Activated gamma-delta T cell treated with Interleukin-2 at 50 U/mL for 16 hours (primary cell): ENCODE measurements at regions not wholly inside any gene's neighbourhood (a gene's known extent, or its start where the extent isn't known, plus 50 kb on each side); places are given as distances from the start of the nearest gene placed in this dataset.
"Not testable (repeated sequence)": the region's sequence is repeated elsewhere in the genome, so short reads cannot be mapped to it uniquely, and the experiment has no call there.

ENCODE experiments used
- DNase-seq: peaks from one replicate; pipeline ENCODE4 v3.0.0-alpha.2; 2020

GRCh38 chr13:44848920-44849676 is 140.2 kb downstream of the NUFIP1 start:
- no peak for DNase-seq

- DNase-seq = not testable (repeated sequence)
These were observed 143.8 kb downstream of the NUFIP1 start for GRCh38 chr13:44845281-44846058.

GRCh38 chr13:44844786-44845185 is 144.5 kb downstream of the NUFIP1 start:
- DNase-seq = no peak

- no peak for DNase-seq
These were observed 145.9 kb downstream of the NUFIP1 start for GRCh38 chr13:44843403-44843802.

DNA sequence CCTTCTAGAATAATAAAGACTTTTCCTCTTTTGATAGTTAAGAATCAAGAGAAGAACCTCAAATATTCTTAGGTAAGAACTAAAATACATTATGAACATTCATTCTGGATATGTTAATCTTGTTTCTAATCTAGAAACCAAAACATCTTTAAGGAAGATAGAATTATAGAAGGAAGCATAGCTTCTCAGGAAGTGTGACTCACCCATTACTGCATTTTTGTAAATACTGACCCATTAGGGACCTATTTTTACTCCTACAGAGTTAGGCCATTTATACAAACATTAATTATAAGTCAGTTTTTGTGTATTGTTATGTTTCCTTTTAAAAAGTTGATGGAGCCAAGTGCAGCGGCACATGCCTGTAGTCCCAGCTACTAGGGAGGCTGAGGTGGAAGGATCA is 147.1 kb downstream of the NUFIP1 start:
- DNase-seq = no peak

DNA sequence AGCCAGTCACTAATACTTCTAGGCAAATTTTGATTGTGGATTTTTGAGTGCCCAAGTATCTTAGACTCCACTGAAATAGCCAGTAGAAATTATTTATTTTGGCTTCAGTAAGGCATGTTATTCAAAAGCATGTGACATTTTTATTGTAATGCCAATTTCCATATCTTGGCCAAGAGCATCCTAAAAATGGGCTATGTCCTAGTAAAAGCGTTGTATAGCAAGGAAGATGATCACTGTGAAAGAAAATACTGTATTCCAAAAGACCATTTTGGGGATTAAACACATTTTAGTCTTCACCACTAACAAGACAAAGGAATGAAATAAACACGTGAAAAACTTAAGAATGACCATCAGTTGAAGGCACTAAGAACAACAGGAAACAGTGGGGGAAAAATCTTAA is 149.1 kb downstream of the NUFIP1 start:
- no peak for DNase-seq

GRCh38 chr13:44837250-44837649 is 152.0 kb downstream of the NUFIP1 start:
- DNase-seq = no peak

DNA sequence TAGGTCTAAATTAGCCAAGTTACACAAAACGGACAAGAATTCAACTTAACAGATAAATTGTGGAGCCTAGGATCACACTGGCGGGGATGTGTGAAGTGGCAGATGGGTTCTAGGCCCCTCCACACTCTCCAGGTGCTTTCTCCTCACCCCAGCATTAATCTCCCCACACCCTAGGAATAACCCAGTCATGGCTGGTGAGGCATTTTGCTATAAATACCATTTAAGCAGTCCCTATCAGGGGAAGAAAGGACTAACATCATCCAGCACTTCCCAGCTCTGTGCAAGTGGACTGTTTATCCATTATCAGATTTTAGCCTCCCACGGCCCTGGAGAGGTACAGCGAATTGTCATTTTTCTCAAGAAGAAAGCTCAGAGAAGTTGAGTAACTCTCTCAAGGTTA is 154.9 kb downstream of the NUFIP1 start:
- no peak for DNase-seq

DNA sequence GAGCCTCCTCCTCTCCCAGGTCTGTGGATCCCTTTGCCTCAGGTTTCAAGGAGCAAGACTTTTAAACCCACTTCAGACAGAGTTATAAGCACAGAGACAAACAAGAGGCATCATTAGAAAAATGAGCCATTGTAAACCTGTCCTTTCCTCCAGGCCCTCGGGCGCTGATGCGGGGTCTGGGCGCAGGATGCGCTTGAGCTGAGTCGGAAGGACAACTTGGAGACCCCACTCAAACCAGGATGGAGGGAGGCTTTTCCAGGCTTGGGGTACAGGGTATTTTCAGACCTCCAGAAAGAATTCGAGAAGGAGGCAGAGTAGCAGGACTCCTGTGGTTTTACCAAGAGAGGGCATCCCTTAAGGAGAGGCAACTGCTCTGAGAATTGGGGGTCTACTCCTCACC is 155.6 kb downstream of the NUFIP1 start:
- no peak for DNase-seq

DNA sequence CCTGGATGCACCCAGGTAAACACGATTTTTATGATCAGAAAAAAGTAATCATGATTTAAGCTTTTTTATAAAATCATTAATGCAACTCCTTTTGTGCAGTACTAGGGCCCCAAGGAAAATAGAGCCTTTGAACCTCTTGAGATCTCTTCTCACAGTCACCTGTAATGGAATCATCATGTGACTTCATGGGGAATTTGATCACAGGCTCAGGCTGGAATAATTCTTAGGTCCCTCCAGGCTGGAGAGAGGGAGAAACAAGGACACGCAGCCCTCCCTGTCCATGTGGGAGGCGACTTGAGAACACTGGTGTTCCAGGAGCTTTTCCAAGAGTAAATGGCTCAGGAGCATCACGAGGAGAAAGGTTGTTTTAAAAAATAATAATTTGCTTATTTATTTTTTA is 156.1 kb downstream of the NUFIP1 start:
- no peak for DNase-seq

DNA sequence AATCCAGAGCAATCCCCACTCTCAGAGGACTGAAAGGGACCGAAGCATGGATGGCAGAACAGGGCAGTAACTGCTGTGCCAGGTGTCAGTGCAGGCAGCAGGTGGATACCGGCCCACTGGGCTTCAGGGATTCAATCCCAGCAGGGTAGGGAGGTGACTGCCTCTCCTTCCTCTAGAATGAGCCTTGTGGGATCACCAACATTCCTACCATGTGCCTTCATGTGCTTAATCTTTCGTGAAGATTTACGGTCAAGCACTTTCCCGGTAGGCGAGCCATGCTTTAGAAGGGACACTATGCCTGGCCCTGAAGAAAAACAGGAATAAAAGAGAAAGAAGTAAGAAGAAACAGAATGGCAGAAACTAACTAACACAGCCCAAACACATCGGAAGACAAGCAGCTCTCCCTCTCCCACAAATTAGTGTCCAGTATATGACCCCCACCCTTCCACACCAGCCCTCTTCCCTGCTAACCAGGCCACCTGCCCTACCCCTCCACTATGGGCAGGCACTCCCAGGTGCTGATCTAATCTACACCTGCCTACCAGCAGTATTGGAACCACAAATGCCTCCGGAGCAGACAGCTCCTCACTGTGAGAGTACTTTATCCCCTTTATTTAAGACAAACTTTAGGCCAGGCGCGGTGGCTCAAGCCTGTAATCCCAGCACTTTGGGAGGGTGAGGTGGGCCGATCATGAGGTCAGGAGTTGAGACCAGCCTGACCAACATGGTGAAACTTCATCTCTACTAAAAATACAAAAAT is 162.5 kb downstream of the NUFIP1 start:
- no peak for DNase-seq

DNA sequence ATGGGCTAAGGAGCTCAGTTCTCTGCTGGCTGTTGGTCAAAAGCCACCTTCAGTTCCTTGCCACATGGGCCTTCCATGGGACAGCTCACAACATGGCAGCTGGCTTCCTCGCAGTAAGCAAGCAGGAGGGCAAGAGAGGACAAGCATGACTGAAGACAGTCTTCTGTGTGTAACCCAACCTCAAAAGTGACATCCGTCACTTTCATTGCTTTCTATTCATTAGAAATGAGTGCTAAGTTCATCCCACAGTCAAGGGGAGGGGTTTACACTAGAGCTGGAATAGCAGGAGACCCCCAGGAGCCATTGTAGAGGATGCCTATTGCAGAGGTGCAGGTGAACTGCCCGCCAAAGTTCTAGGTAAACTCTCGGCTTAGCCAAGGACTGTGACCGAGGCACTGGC is 163.3 kb downstream of the NUFIP1 start:
- DNase-seq = no peak

DNA sequence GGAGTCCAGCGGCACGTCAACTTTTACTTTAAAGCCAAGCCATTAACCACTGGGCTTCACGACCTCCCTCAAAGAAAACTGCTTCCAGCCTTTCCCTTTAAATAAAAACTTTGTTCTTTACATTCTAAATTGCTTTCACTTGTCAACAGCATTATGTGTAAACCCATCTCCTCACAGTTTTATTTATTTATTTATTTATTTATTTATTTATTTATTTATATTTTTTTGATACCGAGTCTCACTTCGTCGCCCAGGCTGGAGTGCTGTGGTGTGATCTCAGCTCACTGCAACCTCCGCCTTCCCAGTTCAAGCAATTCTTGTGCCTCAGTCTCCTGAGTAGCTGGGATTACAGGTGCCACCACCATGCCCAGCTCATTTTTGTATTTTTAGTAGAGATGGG is 165.7 kb downstream of the NUFIP1 start:
- not testable (repeated sequence) for DNase-seq

DNA sequence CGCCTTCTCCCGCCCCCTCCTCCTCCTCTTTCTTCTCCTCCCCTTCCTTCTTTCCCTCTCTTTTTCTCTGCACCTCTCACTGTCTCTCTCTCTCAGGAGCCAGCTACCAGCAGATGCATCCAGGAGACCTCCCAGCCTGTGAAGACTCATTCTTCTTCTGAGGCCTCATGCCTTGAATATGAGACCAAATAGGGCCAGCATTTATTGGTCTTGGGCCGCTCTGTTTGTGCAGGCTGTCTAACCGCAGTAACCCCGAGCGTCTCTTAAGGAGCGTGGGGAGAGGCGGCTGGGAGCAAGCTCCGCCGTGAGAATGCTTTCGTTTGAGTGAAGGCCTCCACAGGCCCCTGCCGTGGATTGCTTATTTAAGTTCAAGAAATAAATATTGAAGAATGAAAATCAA is 167.0 kb downstream of the NUFIP1 start:
- no peak for DNase-seq

GRCh38 chr13:44819772-44820171 is 169.5 kb downstream of the NUFIP1 start:
- DNase-seq = no peak

GRCh38 chr13:44819245-44819644 is 170.0 kb downstream of the NUFIP1 start:
- DNase-seq = no peak

GRCh38 chr13:44818428-44818827 is 170.8 kb downstream of the NUFIP1 start:
- no peak for DNase-seq

GRCh38 chr13:44818016-44818415 is 171.3 kb downstream of the NUFIP1 start:
- no peak for DNase-seq

GRCh38 chr13:44817131-44817671 is 172.1 kb downstream of the NUFIP1 start:
- DNase-seq = no peak

DNA sequence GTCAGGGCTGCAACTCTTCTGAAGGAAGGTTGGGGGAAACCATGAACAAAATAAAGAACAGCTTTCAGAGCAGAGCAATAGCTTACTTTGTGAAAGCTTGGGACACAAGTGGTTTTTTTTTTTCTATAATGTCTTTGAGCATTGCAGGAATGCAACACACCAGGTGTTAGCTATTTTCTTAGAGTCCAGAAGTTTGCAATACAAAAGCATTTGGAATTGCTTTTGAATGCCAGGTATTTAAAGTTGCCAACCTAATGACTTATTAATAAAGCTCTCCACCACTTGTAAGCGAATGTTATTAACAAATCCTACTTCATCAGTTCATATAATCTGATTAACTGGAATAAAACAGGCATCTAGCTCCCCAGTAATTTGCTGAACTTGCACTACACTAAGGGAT is 172.6 kb downstream of the NUFIP1 start:
- no peak for DNase-seq

GRCh38 chr13:44815623-44816022 is 173.6 kb downstream of the NUFIP1 start:
- no peak for DNase-seq

DNA sequence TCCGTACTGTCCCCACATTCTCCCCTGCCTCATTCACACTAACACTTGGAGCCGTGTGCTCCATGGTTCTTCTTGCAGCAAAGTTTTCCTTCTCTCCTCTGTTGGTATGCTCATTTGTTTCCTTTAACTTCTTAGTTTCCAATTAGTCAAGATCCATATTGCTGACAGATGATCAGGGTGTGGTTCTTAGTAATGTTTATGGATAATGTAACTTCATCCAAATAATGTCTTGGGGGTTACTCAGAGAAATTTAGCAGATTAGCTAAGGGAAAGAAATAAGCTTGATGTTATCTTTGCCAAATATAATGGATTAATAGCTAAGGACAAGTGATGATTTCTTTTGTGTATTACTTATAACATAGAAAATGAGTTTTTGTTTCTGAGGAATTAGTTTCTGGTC is 174.4 kb downstream of the NUFIP1 start:
- no peak for DNase-seq

GRCh38 chr13:44814161-44814560 is 175.1 kb downstream of the NUFIP1 start:
- no peak for DNase-seq
